Calu3 (cell line): ENCODE measurements at regions not wholly inside any gene's neighbourhood (a gene's known extent, or its start where the extent isn't known, plus 50 kb on each side); places are given as distances from the start of the nearest gene placed in this dataset.

Experiments
- BruUV-seq: library from RNA; stranded (reverse); fragments of 400-500 nt; replicated peaks from 2 replicates; lab custom pipeline; 2021; lab: Mats Ljungman, UMichigan
- CTCF ChIA-PET: fragments of 300-600 bp; sonication (Branson Sonifier 250); formaldehyde crosslinking; loops from one replicate; lab custom pipeline; 2022; ENCODE audit warnings: antibody characterized with exemption; lab: Charles Lee
- DNase-seq: peaks from one replicate; pipeline ENCODE4 v3.0.0; 2022
- H3K27ac Mint-ChIP-seq: one replicate; pipeline ENCODE4 v1.8.0; 2022; ENCODE audit warnings: mixed read lengths; ENCODE audit not compliant: unreplicated experiment
- H3K27me3 Mint-ChIP-seq: one replicate; pipeline ENCODE4 v1.8.0; 2022; ENCODE audit warnings: mixed read lengths; ENCODE audit not compliant: unreplicated experiment
- H3K36me3 Mint-ChIP-seq: one replicate; pipeline ENCODE4 v1.8.0; 2022; ENCODE audit warnings: mild to moderate bottlenecking, moderate library complexity, mixed read lengths; ENCODE audit not compliant: insufficient read depth, unreplicated experiment
- H3K4me1 Mint-ChIP-seq: one replicate; pipeline ENCODE4 v1.8.0; 2022; ENCODE audit warnings: mild to moderate bottlenecking, low read depth, mixed read lengths; ENCODE audit not compliant: unreplicated experiment
- H3K4me3 Mint-ChIP-seq: one replicate; pipeline ENCODE4 v1.8.0; 2022; ENCODE audit warnings: mild to moderate bottlenecking, low read depth, moderate library complexity, mixed read lengths; ENCODE audit not compliant: unreplicated experiment
- H3K9me3 Mint-ChIP-seq: one replicate; pipeline ENCODE4 v1.8.0; 2022; ENCODE audit warnings: low read depth, mixed read lengths; ENCODE audit not compliant: unreplicated experiment
- intact Hi-C: fragments of 100-400 bp; cut with micrococcal nuclease; formaldehyde crosslinking; loops from one replicate; pipeline ENCODE4 v1.10.0; 2022; ENCODE audit not compliant: unreplicated experiment
- TF ChIP-seq, protein P1 (sequence below): fragments of 200-600 bp; IDR thresholded peaks from one replicate; pipeline ENCODE4 v1.8.0; 2022; ENCODE audit warnings: antibody characterized with exemption; ENCODE audit not compliant: unreplicated experiment

DNA sequence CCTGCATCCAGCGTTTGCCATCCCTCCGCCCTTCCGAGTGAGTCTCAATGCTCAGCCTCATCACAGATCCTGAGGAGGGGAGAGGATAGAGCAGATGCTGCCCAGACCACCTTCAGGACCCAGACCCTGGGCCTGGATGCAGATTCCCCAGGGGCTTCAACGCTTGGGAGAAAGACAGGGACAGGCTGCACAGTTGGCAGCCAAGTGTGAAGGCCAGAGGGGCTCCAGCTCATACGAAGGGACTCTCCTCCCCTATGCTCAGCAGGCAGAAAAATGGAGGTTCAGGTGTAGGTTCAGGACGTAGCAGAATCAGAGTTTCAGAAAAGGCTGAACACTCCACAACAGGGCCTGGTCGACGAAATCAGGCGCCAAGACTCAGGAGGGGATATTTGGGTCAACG lies 378.5 kb upstream of the IRX1 start:
- Mint-ChIP-seq H3K27ac (no peak overlapping the region), H3K27me3 (no peaks in the 10 kb centered on the region), H3K36me3 (no peaks in the 10 kb centered on the region), H3K4me3 (no peak overlapping the region), H3K4me1 (no peaks in the 10 kb centered on the region), H3K9me3 (peaks cover 8% of the 10 kb centered on the region)
- BruUV-seq, result no TSS peak
- intact Hi-C loops, result no loop called here
- CTCF ChIA-PET, result no interaction called here
- no peak for DNase-seq
- TF ChIP-seq, protein P1, sequence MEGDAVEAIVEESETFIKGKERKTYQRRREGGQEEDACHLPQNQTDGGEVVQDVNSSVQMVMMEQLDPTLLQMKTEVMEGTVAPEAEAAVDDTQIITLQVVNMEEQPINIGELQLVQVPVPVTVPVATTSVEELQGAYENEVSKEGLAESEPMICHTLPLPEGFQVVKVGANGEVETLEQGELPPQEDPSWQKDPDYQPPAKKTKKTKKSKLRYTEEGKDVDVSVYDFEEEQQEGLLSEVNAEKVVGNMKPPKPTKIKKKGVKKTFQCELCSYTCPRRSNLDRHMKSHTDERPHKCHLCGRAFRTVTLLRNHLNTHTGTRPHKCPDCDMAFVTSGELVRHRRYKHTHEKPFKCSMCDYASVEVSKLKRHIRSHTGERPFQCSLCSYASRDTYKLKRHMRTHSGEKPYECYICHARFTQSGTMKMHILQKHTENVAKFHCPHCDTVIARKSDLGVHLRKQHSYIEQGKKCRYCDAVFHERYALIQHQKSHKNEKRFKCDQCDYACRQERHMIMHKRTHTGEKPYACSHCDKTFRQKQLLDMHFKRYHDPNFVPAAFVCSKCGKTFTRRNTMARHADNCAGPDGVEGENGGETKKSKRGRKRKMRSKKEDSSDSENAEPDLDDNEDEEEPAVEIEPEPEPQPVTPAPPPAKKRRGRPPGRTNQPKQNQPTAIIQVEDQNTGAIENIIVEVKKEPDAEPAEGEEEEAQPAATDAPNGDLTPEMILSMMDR, result no peak

DNA sequence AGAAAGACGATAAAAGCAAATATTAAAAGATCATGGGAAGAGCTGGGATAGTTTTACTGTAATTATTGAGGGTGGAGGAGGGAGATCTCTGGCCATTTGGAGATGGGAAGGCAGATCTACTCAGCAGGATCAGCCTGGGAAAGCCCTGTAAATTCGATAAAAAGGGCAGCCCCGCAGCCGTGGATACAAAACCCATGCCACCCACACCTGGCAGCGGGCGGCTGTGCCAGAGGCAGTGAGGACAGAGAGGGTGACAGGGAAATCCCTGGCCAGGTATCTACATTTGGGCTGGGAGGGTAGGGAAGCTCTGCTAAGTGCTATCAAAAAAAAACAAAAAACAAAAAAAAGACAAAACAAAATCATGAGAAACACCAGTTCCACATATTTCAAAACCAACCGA lies 379.2 kb upstream of the IRX1 start:
- H3K36me3 Mint-ChIP-seq, result no peaks in the 10 kb centered on the region
- no TSS peak for BruUV-seq
- H3K27me3 Mint-ChIP-seq, result no peaks in the 10 kb centered on the region
- no peaks in the 10 kb centered on the region for H3K4me1 Mint-ChIP-seq
- TF ChIP-seq, protein P1, result no peak
- CTCF ChIA-PET, result no interaction called here
- DNase-seq, result no peak
- no peak overlapping the region for H3K4me3 Mint-ChIP-seq
- H3K27ac Mint-ChIP-seq, result no peak overlapping the region
- peaks cover 7% of the 10 kb centered on the region for H3K9me3 Mint-ChIP-seq
- intact Hi-C loops, result no loop called here

DNA sequence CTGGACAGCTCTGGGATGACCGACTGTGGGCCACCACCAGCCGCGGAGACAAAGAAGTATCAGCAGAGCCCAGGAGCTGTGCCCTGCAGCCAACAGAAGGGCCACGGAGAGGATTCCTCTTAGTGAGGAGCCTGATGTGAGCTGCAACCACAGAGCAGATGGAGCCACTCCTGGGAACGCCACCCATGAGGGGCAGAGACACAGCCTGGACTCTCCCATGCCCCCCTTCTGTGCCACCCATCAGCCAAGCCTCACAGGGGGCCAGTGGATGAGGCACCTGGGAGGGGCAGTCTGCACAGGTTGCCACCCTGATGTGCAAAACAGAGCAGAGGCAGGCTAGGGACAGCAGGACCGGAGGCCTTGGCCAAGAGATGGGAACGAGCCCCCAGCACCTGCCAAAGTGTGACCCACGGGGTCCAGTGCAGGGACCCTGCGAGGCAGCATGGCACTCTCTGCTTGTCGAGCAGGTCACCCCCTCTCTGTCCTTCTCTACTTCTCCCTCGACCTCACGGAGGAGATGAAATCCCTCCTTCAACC lies 380.7 kb upstream of the IRX1 start:
- intact Hi-C loops, result no loop called here
- Mint-ChIP-seq H3K4me1 (no peaks in the 10 kb centered on the region), H3K27ac (no peak overlapping the region), H3K4me3 (no peak overlapping the region), H3K9me3 (peaks cover 9% of the 10 kb centered on the region), H3K36me3 (no peaks in the 10 kb centered on the region), H3K27me3 (no peaks in the 10 kb centered on the region)
- CTCF ChIA-PET, result no interaction called here
- no peak for DNase-seq
- BruUV-seq, result no TSS peak
- TF ChIP-seq, protein P1, result no peak

DNA sequence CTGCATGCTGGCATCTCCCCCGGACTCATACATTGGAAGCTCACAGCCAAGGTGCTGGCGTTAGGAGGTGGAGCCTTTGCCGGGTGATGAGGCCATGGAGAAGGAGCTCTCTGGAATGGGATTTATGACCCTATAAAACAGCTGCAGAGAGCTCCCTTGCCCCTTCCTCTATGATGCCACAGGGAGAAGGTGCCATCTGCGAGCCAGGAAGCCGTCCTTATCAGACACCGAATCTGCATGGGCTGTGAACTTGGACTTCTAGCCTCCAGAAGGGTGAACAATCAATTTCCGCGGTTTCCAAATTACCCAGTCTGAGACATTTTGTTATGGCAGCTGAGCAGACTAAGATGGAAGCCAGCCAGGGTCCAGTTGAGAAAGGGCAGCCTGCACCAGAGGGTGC lies 381.2 kb upstream of the IRX1 start:
- TF ChIP-seq, protein P1, result no peak
- Mint-ChIP-seq H3K36me3 (no peaks in the 10 kb centered on the region), H3K27ac (no peak overlapping the region), H3K4me1 (no peaks in the 10 kb centered on the region), H3K27me3 (no peaks in the 10 kb centered on the region), H3K9me3 (peaks cover 9% of the 10 kb centered on the region), H3K4me3 (no peak overlapping the region)
- CTCF ChIA-PET, result no interaction called here
- intact Hi-C loops, result no loop called here
- no peak for DNase-seq
- BruUV-seq, result no TSS peak
